IPS DF 6.9 (cell line): ENCODE measurements at regions not wholly inside any gene's neighbourhood (a gene's known extent, or its start where the extent isn't known, plus 50 kb on each side); places are given as distances from the start of the nearest gene placed in this dataset.

ENCODE experiments used
- DNase-seq: peaks from one replicate; pipeline ENCODE4 v3.0.0-alpha.2; 2013; ENCODE audit warnings: low read depth, low spot score
- H3K27ac ChIP-seq: one replicate; pipeline ENCODE4 v1.5.1; 2013; ENCODE audit warnings: low read length, control low read depth
- H3K27me3 ChIP-seq: 2 replicates; pipeline ENCODE4 v1.6.1; 2013; ENCODE audit warnings: mild to moderate bottlenecking, low read length; ENCODE audit not compliant: control insufficient read depth, insufficient read depth
- H3K36me3 ChIP-seq: 2 replicates; pipeline ENCODE4 v1.6.1; 2013; ENCODE audit warnings: low read length; ENCODE audit not compliant: control insufficient read depth, insufficient read depth
- H3K4me1 ChIP-seq: 2 replicates; pipeline ENCODE4 v1.6.1; 2013; ENCODE audit warnings: low read length; ENCODE audit not compliant: control insufficient read depth, insufficient read depth
- H3K4me3 ChIP-seq: 2 replicates; pipeline ENCODE4 v1.5.1; 2013; ENCODE audit warnings: mild to moderate bottlenecking, low read length
- H3K9me3 ChIP-seq: 2 replicates; pipeline ENCODE4 v1.6.1; 2013; ENCODE audit warnings: low read length, inconsistent platforms; ENCODE audit not compliant: control insufficient read depth, insufficient read depth
- WGBS: extraction: QIAGEN DNeasy Blood & Tissue Kit; methylation state at CpG from one replicate; pipeline ENCODE4 v1.1.7; 2013; ENCODE audit warnings: mixed read lengths, missing lambda C conversion rate; ENCODE audit not compliant: insufficient read length, insufficient coverage; 5-methylcytosine and 5-hydroxymethylcytosine counted together

- DNase-seq, result no peak
- Histone ChIP-seq H3K4me1 (no peaks in the 10 kb centered on the region; the same call in 1 of the 2 replicates), H3K27me3 (no peaks in the 10 kb centered on the region), H3K27ac (no peak overlapping the region), H3K4me3 (no peak overlapping the region), H3K36me3 (no peaks in the 10 kb centered on the region), H3K9me3 (no peaks in the 10 kb centered on the region)
- no CpG with 5 or more reads among the region's 5 CpGs for WGBS
These were observed 361.7 kb downstream of the INSC start for GRCh38 chr11:15476371-15476917.

DNA sequence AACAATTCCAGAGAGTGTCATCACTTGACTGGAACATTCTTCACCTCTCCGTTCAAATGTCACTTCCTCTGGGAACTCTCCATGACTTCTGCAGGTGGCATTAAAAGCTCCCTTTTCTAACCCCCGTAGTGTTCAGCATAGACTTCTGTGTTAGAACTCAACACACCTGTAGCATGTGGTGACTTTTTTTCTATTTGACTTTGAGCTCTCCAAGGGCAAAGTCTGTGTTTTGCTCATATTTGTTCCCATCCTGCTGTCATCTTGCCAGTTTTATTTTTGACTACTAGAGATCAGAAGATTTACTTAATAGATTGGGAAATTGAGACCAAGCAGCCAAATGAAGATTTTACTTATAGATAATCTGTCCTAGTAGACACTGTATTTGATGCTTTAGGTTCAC is 367.1 kb downstream of the INSC start:
- no peaks in the 10 kb centered on the region for H3K36me3 ChIP-seq
- no peak for DNase-seq
- H3K27ac ChIP-seq, result no peak overlapping the region
- H3K27me3 ChIP-seq, result no peaks in the 10 kb centered on the region
- H3K4me1 ChIP-seq, result no peaks in the 10 kb centered on the region
- H3K4me3 ChIP-seq, result no peak overlapping the region
- WGBS, result no CpG with 5 or more reads among the region's 2 CpGs
- no peaks in the 10 kb centered on the region for H3K9me3 ChIP-seq

DNA sequence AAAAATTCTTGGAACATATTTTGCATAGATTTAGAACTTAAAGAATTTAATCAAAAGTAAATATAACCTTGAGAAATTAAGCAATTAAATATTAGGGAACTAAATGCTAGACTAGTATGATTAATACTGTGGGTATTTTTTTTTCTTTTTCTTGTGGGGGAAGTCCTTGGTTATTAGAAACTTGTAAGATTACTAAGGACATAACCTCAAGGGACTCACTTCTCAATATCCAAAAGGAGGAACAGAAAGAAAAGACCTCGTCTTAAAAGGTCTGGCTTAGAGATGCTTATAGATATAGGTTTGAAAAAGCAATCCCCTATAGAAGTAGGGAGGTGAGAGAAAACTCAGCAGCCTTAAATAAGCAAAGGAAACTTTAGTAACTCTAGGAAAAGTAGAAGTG is 368.5 kb downstream of the INSC start:
- Histone ChIP-seq H3K4me3 (no peak overlapping the region), H3K27ac (no peak overlapping the region), H3K27me3 (no peaks in the 10 kb centered on the region), H3K9me3 (no peaks in the 10 kb centered on the region), H3K4me1 (no peaks in the 10 kb centered on the region), H3K36me3 (no peaks in the 10 kb centered on the region)
- no CpG with 5 or more reads among the region's 1 CpG for WGBS
- no peak for DNase-seq

GRCh38 chr11:15484398-15484797 is 369.7 kb downstream of the INSC start:
- Histone ChIP-seq H3K27me3 (no peaks in the 10 kb centered on the region), H3K4me1 (no peaks in the 10 kb centered on the region), H3K4me3 (no peak overlapping the region), H3K36me3 (no peaks in the 10 kb centered on the region), H3K9me3 (no peaks in the 10 kb centered on the region), H3K27ac (no peak overlapping the region)
- WGBS, result 60% methylated on average over 1 of the region's 2 CpGs
- DNase-seq, result no peak

- no CpG with 5 or more reads among the region's 2 CpGs for WGBS
- H3K27me3 ChIP-seq, result no peaks in the 10 kb centered on the region
- DNase-seq, result no peak
- H3K27ac ChIP-seq, result no peak overlapping the region
- no peaks in the 10 kb centered on the region for H3K36me3 ChIP-seq
- H3K4me1 ChIP-seq, result no peaks in the 10 kb centered on the region
- no peaks in the 10 kb centered on the region for H3K9me3 ChIP-seq
- no peak overlapping the region for H3K4me3 ChIP-seq
These were observed 370.7 kb downstream of the INSC start for GRCh38 chr11:15485432-15485831.

GRCh38 chr11:15489281-15489680 is 374.6 kb downstream of the INSC start:
- DNase-seq, result no peak
- no peaks in the 10 kb centered on the region for H3K4me1 ChIP-seq
- no peaks in the 10 kb centered on the region for H3K36me3 ChIP-seq
- no peaks in the 10 kb centered on the region for H3K9me3 ChIP-seq
- H3K27ac ChIP-seq, result no peak overlapping the region
- H3K27me3 ChIP-seq, result no peaks in the 10 kb centered on the region
- no peak overlapping the region for H3K4me3 ChIP-seq

GRCh38 chr11:15490535-15490934 is 375.8 kb downstream of the INSC start:
- Histone ChIP-seq H3K4me1 (no peaks in the 10 kb centered on the region), H3K27ac (no peak overlapping the region), H3K27me3 (no peaks in the 10 kb centered on the region), H3K36me3 (no peaks in the 10 kb centered on the region), H3K9me3 (no peaks in the 10 kb centered on the region), H3K4me3 (no peak overlapping the region)
- WGBS, result no CpG with 5 or more reads among the region's 1 CpG
- no peak for DNase-seq

DNA sequence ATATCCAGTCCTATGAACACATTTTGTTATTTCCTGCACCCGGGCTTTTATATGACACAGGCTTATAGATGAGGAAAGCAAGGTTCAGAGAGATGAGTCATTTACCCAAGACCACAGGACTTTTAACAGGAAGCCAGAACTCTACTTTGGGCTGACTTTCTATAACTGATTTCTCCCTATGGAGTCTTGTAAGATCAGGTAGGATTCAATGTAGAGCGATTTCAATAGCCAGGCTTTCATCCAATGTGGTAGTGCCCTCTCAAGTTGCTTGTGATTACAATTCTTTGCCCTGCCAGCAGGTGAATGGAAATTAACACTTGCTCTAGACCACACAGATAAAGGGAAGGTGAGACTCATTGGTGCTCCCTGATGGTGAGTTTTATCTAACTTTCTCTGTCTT is 378.3 kb downstream of the INSC start:
- Histone ChIP-seq H3K9me3 (no peaks in the 10 kb centered on the region), H3K27me3 (no peaks in the 10 kb centered on the region), H3K27ac (no peak overlapping the region), H3K36me3 (no peaks in the 10 kb centered on the region), H3K4me1 (0 out of 2 replicates have a peak, but pooled peaks cover 2% of the 10 kb centered on the region), H3K4me3 (no peak overlapping the region)
- no peak for DNase-seq
- no CpG with 5 or more reads among the region's 2 CpGs for WGBS

- Histone ChIP-seq H3K27ac (no peak overlapping the region), H3K27me3 (no peaks in the 10 kb centered on the region)
- DNase-seq, result no peak
These were observed 379.3 kb downstream of the INSC start for GRCh38 chr11:15493921-15494620.

GRCh38 chr11:15494740-15495139 is 380.0 kb downstream of the INSC start:
- WGBS, result no CpG with 5 or more reads among the region's 1 CpG
- Histone ChIP-seq H3K27ac (no peak overlapping the region), H3K9me3 (no peaks in the 10 kb centered on the region), H3K27me3 (no peaks in the 10 kb centered on the region), H3K36me3 (no peaks in the 10 kb centered on the region), H3K4me1 (0 out of 2 replicates have a peak, but pooled peaks cover 2% of the 10 kb centered on the region), H3K4me3 (no peak overlapping the region)
- no peak for DNase-seq

More at GRCh38 chr11:15493921-15494620, 379.3 kb downstream of the INSC start:
- H3K4me1 ChIP-seq, result 0 out of 2 replicates have a peak, but pooled peaks cover 2% of the 10 kb centered on the region
- H3K36me3 ChIP-seq, result no peaks in the 10 kb centered on the region
- no peak overlapping the region for H3K4me3 ChIP-seq
- no peaks in the 10 kb centered on the region for H3K9me3 ChIP-seq
- no CpG with 5 or more reads among the region's 1 CpG for WGBS

DNA sequence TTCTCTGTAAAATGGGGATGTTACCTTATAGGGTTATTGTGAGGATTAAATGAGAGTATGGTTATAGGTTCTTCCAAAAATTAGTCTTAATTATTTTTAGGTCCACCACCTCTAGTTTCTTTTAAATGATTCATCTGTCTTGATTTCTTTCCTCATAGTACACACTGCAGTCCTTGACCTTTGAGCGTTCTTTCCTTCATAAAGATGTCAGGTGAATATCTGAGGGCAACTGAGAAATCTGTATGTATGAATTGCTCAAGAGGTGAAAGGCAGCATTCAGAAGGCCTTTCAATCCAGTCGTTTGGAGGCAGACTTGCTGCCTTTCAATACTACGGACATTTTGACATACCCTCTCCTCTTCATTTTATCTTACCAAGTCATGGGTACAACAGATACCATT is 380.7 kb downstream of the INSC start:
- Histone ChIP-seq H3K27me3 (no peaks in the 10 kb centered on the region), H3K36me3 (no peaks in the 10 kb centered on the region), H3K9me3 (no peaks in the 10 kb centered on the region), H3K27ac (no peak overlapping the region), H3K4me3 (no peak overlapping the region), H3K4me1 (0 out of 2 replicates have a peak, but pooled peaks cover 2% of the 10 kb centered on the region)
- no CpG with 5 or more reads among the region's 3 CpGs for WGBS
- DNase-seq, result no peak
